ENCODE measurements at regions not wholly inside any gene's neighbourhood (a gene's known extent, or its start where the extent isn't known, plus 50 kb on each side); places are given as distances from the start of the nearest gene placed in this dataset.

- DNase-seq (ENCODE audit: low spot score): no peak
- TF ChIP-seq CTCF (IDR thresholded peaks at IDR 0.05; ENCODE audit: extremely low read depth, insufficient read depth, missing control alignments): no peak
- in situ Hi-C loops (cut with MboI; ENCODE audit: low pct_unique_long_range_greater_than_20kb, low sequenced_read_pairs, unreplicated experiment): no loop called here
Measured at GRCh38 chr6:90722648-90723047, 135.8 kb upstream of the MAP3K7 start.

GRCh38 chr6:90720404-90720803, 133.5 kb upstream of the MAP3K7 start:
- in situ Hi-C loops (cut with MboI; ENCODE audit: low pct_unique_long_range_greater_than_20kb, low sequenced_read_pairs, unreplicated experiment): no loop called here
- no peak for TF ChIP-seq CTCF (IDR thresholded peaks at IDR 0.05; ENCODE audit: extremely low read depth, insufficient read depth, missing control alignments)
- no peak for DNase-seq (ENCODE audit: low spot score)

GRCh38 chr6:90719321-90720195, 132.7 kb upstream of the MAP3K7 start:
- TF ChIP-seq CTCF (IDR thresholded peaks at IDR 0.05; ENCODE audit: extremely low read depth, insufficient read depth, missing control alignments): no peak
- no peak for DNase-seq (ENCODE audit: low spot score)
- in situ Hi-C loops (cut with MboI; ENCODE audit: low pct_unique_long_range_greater_than_20kb, low sequenced_read_pairs, unreplicated experiment): no loop called here

- no peak for DNase-seq (ENCODE audit: low spot score)
- TF ChIP-seq CTCF (IDR thresholded peaks at IDR 0.05; ENCODE audit: extremely low read depth, insufficient read depth, missing control alignments): no peak
- in situ Hi-C loops (cut with MboI; ENCODE audit: low pct_unique_long_range_greater_than_20kb, low sequenced_read_pairs, unreplicated experiment): no loop called here
Measured at GRCh38 chr6:90716376-90716775, 129.5 kb upstream of the MAP3K7 start.

- no peak for TF ChIP-seq CTCF (IDR thresholded peaks at IDR 0.05; ENCODE audit: extremely low read depth, insufficient read depth, missing control alignments)
- in situ Hi-C loops (cut with MboI; ENCODE audit: low pct_unique_long_range_greater_than_20kb, low sequenced_read_pairs, unreplicated experiment): no loop called here
- DNase-seq (ENCODE audit: low spot score): no peak
Measured at GRCh38 chr6:90715093-90715655, 128.3 kb upstream of the MAP3K7 start.

- in situ Hi-C loops (cut with MboI; ENCODE audit: low pct_unique_long_range_greater_than_20kb, low sequenced_read_pairs, unreplicated experiment): no loop called here
Measured at GRCh38 chr6:90714319-90714718, 127.4 kb upstream of the MAP3K7 start.

More at GRCh38 chr6:90714319-90714718, 127.4 kb upstream of the MAP3K7 start:
- no peak for DNase-seq (ENCODE audit: low spot score)
- no peak for TF ChIP-seq CTCF (IDR thresholded peaks at IDR 0.05; ENCODE audit: extremely low read depth, insufficient read depth, missing control alignments)

All from GM13977 (cell line).